HG03571 (cell line): ENCODE measurements at regions not wholly inside any gene's neighbourhood (a gene's known extent, or its start where the extent isn't known, plus 50 kb on each side); places are given as distances from the start of the nearest gene placed in this dataset.

Experiments used
- ATAC-seq: cut with Tn5 transposase; IDR thresholded peaks from one replicate; pipeline ENCODE4 v1.9.1; 2021; ENCODE audit not compliant: unreplicated experiment

- ATAC-seq: no peak
Measured at GRCh38 chr10:53749439-53749838, 976.9 kb upstream of the MBL2 start.

GRCh38 chr10:53748319-53748718, 975.7 kb upstream of the MBL2 start:
- ATAC-seq: no peak

DNA sequence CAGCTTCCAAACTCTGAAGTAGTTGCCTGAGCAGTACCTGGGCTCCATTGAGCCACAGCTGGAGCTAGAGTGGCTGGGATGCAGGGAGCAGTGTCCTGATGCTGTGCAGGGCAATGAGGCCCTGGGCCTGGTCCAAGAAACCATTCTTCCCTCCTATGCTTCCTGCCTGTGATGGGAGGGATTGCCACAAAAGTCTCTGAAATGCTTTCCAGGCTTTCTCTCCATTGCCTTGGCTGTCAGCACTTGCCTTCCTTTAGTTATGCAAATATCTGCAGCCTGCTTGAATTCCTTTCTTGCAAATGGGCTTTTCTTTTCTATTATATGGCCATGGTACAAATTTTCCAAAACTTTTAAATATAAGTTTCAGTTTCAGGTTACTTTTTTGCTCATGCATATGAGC, 972.2 kb upstream of the MBL2 start:
- ATAC-seq: no peak

GRCh38 chr10:53744176-53744575, 971.6 kb upstream of the MBL2 start:
- no peak for ATAC-seq

- ATAC-seq: no peak
Measured at GRCh38 chr10:53737132-53737531, 964.5 kb upstream of the MBL2 start.

- no peak for ATAC-seq
Measured at GRCh38 chr10:53726921-53727320, 954.3 kb upstream of the MBL2 start.

DNA sequence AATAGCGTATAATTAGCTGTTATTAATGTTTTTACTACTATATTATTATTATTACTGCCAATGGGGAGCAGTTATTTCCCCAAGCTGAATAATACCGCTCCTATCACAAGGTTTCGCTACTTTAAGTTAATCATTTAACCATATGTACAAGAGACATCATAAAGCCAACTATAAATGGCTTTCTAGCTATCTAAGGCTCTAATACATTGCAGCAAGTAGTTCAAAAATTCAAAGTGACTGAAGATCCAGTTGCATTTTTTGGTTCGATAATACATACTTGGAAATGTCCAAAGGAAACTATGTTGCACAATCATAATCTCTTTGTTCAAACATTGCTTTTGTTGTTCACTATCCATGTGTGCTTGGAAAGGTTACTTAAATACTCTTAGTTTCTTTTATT, 952.0 kb upstream of the MBL2 start:
- no peak for ATAC-seq

DNA sequence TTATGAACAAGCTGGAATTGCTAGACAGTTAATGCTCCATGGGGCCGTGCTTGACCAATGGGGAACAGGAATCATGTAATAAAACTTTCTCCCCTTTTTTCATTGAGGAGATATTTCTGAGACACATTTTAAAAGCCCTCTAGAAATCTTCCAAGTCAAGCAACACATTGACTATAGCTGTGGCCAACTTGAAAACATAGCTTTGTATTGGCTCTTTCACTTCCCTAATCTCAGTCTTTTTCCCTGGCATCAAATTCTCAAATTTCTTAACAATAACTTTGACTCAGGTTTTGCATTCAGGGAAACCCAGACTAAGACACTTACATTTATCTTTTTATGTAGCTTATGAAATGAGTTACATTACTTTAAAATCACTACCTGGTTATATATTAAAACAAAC, 947.1 kb upstream of the MBL2 start:
- ATAC-seq: no peak

DNA sequence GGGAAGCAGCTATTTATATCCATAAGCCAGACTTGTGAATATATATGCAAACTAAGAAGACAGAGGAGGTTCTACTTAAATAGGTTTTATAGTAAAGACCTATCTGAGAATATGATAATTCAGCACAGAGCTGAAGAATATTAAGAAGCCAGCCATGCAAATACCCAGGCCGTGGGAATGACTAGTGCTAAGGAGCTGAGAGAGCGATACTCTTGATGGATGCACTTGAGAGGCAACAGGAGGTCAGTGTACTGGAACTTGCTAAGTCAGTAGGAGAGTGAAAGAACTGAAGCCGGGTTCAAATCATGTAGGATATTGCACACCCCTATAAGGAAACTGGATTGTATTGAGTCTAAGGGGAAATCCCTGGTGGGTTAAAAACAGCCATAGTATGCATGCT, 943.6 kb upstream of the MBL2 start:
- ATAC-seq: no peak

DNA sequence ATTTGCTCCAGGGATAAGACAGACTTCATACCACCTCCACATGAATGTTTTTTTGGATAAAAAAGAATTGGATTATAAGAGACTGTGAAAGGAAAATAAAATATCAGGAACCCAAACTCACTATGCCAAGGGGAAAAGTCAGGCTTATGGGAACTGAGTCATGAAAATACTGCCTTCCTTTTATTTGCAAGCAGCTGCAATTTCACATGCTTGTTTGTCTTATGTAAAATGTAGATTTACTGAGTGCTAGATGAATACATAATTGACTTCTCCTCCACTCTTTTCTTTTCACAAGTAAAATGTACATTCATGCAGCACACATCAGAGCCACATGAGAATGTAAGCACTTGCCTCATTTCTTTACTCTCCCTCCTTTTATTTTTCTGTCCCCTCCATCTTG, 940.8 kb upstream of the MBL2 start:
- ATAC-seq: no peak

GRCh38 chr10:53702489-53702888, 929.9 kb upstream of the MBL2 start:
- no peak for ATAC-seq

DNA sequence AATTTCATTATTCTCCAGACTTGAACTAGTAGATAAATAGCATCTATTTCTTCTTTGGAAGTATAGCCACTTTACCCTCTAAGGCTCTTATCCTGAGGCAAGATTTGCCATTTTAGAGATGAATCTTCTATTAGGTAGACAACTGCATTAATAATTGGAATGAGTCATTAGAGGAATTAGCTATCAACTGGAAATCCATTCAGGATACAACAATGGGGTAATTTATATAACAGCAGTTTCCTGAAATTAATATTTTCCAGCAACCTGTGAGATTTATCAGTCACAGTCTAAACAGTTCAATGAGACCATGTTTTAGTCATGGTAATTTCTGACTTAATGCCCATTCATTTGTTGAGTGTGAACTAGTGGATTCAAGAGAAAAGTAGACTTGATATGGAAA, 928.6 kb upstream of the MBL2 start:
- ATAC-seq: no peak

DNA sequence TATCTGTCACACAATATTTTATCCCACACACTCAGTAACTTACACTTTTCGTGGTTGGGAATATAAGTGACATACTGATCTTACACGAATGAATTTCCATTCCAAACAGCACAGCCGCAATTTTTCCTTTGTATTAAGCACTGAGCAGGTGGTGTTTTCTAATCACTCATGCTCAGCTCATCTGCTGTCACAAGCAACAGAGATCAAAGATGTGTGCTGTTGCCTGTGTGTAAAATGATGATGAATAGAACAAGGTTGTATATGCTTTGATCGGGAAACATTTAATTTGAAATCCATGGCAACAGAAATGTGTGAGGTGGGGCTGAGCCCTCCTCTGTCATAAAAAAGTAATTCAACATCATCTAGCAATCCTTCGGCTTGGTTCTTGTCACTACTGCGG, 927.7 kb upstream of the MBL2 start:
- ATAC-seq: no peak

DNA sequence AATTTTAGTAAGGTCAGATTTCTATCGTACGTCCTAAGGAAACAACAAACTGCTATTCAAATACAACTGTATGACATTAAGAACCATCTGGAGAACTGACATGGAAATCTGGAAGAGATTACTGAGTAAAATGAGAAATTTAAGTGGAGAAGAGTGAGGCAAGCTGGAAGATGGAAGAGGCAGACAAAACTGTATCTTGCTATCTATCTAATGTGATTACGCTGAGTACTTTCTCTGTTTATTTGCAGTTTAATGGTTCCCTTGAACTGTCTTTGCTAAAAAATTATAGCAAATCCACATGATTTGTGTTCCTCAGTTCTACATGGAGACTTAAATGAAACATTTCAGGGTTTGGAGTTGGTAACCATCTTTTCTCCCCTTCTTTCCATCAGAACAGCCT, 927.1 kb upstream of the MBL2 start:
- ATAC-seq: no peak

DNA sequence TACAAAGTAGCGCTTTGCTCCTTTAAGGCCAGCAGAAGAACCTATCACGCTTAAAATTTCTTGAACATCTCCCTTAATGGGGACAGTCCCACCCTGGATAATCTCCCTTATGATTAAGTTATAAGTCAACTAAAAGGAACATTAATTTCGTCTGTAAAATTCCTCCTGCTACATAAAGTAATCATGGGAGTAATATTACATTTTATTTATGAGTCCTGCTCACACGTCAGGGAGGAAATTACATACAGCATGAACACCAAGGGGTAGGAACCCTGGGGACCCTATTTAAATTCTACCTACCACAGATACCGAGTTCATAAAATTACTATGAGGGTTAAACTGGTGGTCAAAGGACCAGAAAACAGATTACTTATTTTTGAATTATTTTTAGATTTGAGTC, 926.6 kb upstream of the MBL2 start:
- no peak for ATAC-seq

GRCh38 chr10:53697038-53697437, 924.5 kb upstream of the MBL2 start:
- no peak for ATAC-seq

- no peak for ATAC-seq
Measured at GRCh38 chr10:53690524-53691240, 918.1 kb upstream of the MBL2 start.

DNA sequence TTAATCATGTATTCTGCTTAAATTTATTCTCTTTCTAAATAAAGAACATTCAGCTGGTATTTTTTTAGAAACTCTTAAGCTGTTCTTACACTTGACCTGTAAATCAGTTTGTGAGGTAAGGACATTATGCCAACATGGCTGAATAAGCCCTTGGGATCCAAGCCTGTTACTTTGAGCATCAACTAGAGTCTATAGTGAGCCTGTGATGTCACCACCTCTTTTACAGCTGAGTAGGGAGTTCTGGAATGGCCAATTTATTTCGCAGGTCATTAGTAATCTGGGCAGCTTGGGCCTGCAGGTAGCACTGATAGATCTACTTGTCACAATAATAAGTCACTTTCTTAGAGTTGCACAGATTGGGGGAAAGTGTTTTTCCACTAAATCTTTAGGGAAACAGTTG, 915.2 kb upstream of the MBL2 start:
- no peak for ATAC-seq

- ATAC-seq: no peak
Measured at GRCh38 chr10:53682885-53683284, 910.3 kb upstream of the MBL2 start.

- ATAC-seq: no peak
Measured at GRCh38 chr10:53682458-53682857, 909.9 kb upstream of the MBL2 start.

DNA sequence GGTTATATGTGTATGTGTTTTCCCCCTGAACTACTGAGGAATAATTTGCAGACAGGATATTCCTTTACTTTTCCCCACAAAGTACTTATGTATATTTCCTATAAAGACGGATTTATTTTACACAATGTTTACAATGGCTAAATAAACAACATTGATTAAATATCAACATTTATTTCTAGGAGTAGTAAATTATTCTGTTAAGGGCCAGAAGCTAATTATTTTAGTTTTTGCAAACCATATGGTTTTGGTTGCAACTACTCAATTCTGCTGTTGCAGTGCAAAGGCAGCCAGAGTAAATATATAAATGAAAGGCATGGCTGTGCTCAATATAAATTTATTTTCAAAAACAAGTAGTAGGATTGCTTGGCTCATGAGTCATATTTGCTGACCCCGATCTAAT, 907.1 kb upstream of the MBL2 start:
- no peak for ATAC-seq

- ATAC-seq: no peak
Measured at GRCh38 chr10:53675177-53675576, 902.6 kb upstream of the MBL2 start.

DNA sequence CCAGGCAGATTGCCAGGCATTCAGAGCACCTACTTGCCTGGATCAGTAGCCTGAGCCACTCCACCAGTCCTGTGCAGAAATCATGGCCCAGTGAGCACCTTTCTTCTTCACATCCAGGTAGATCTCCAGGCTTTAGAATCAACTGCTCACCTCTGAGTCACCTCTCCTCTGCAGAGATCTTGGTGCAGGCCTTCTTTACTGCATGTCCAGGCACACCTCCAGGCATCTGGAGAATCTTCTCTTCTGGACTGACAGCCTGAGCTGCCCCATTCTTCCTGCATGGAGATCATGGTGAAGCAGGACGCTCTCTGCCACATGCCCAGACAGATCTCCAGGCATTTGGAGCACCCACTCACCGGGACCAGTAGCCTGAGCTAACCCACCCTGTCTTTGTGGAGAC, 894.5 kb upstream of the MBL2 start:
- ATAC-seq: no peak
